Osteocyte (in vitro differentiated cells): ENCODE measurements at regions not wholly inside any gene's neighbourhood (a gene's known extent, or its start where the extent isn't known, plus 50 kb on each side); places are given as distances from the start of the nearest gene placed in this dataset.

ENCODE experiments used
- DNase-seq: peaks from one replicate; pipeline ENCODE4 v3.0.0; 2021; ENCODE audit warnings: mixed read lengths; ENCODE audit not compliant: unreplicated experiment; ENCODE audit errors: extremely low spot score
- H3K27ac Mint-ChIP-seq: one replicate; pipeline ENCODE4 v1.8.0; 2021; ENCODE audit warnings: mild to moderate bottlenecking, mixed read lengths; ENCODE audit not compliant: unreplicated experiment
- H3K27me3 Mint-ChIP-seq: one replicate; pipeline ENCODE4 v1.8.0; 2021; ENCODE audit warnings: mixed read lengths; ENCODE audit not compliant: unreplicated experiment
- H3K36me3 Mint-ChIP-seq: one replicate; pipeline ENCODE4 v1.8.0; 2021; ENCODE audit warnings: mixed read lengths; ENCODE audit not compliant: unreplicated experiment
- H3K4me1 Mint-ChIP-seq: one replicate; pipeline ENCODE4 v1.8.0; 2021; ENCODE audit warnings: mixed read lengths; ENCODE audit not compliant: unreplicated experiment
- H3K4me3 Mint-ChIP-seq: one replicate; pipeline ENCODE4 v1.8.0; 2021; ENCODE audit warnings: mild to moderate bottlenecking, moderate library complexity, mixed read lengths; ENCODE audit not compliant: unreplicated experiment
- H3K9me3 Mint-ChIP-seq: one replicate; pipeline ENCODE4 v1.8.0; 2021; ENCODE audit warnings: mixed read lengths; ENCODE audit not compliant: unreplicated experiment
- TF ChIP-seq, protein P1 (sequence below): fragments of 200-600 bp; sonication (generic); IDR thresholded peaks from 2 replicates; pipeline ENCODE4 v1.5.0; 2021; ENCODE audit warnings: antibody characterized with exemption, mild to moderate bottlenecking, moderate library complexity

GRCh38 chr4:141410839-141411238 lies 190.1 kb downstream of the ZNF330 start:
- H3K4me1 Mint-ChIP-seq, result peaks cover 23% of the 10 kb centered on the region
- no peak overlapping the region for H3K4me3 Mint-ChIP-seq
- no peaks in the 10 kb centered on the region for H3K27me3 Mint-ChIP-seq
- no peaks in the 10 kb centered on the region for H3K36me3 Mint-ChIP-seq
- DNase-seq, result no peak
- TF ChIP-seq, protein P1, sequence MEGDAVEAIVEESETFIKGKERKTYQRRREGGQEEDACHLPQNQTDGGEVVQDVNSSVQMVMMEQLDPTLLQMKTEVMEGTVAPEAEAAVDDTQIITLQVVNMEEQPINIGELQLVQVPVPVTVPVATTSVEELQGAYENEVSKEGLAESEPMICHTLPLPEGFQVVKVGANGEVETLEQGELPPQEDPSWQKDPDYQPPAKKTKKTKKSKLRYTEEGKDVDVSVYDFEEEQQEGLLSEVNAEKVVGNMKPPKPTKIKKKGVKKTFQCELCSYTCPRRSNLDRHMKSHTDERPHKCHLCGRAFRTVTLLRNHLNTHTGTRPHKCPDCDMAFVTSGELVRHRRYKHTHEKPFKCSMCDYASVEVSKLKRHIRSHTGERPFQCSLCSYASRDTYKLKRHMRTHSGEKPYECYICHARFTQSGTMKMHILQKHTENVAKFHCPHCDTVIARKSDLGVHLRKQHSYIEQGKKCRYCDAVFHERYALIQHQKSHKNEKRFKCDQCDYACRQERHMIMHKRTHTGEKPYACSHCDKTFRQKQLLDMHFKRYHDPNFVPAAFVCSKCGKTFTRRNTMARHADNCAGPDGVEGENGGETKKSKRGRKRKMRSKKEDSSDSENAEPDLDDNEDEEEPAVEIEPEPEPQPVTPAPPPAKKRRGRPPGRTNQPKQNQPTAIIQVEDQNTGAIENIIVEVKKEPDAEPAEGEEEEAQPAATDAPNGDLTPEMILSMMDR, result no peak
- H3K9me3 Mint-ChIP-seq, result no peaks in the 10 kb centered on the region
- peak overlapping the region; percentile 67 for H3K27ac Mint-ChIP-seq

DNA sequence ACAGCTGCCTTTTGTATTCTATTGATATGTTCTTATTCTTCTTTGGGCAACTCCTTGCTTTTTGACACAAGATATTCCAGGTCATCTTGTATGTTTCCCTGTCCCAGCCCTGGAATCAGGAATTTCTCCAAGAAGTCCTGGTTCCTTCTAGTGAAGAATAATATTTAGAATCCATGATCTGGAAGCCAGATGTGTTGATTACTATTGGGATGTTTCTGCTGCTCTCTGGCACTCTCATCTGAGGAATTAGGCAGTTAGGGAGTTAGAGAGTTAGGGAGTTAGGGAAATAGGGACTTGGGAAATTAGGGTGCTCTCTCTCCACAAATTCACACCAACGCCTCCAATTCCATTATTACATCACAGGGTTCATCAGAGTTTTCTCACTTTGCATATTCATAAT lies 191.2 kb downstream of the ZNF330 start:
- no peak for DNase-seq
- H3K27me3 Mint-ChIP-seq, result no peaks in the 10 kb centered on the region
- TF ChIP-seq, protein P1, result no peak
- H3K36me3 Mint-ChIP-seq, result no peaks in the 10 kb centered on the region
- no peaks in the 10 kb centered on the region for H3K9me3 Mint-ChIP-seq
- no peak overlapping the region for H3K4me3 Mint-ChIP-seq
- H3K4me1 Mint-ChIP-seq, result peaks cover 18% of the 10 kb centered on the region
- no peak overlapping the region for H3K27ac Mint-ChIP-seq

GRCh38 chr4:141413366-141413765 lies 192.7 kb downstream of the ZNF330 start:
- H3K27ac Mint-ChIP-seq, result no peak overlapping the region
- H3K9me3 Mint-ChIP-seq, result no peaks in the 10 kb centered on the region
- DNase-seq, result no peak
- H3K27me3 Mint-ChIP-seq, result no peaks in the 10 kb centered on the region
- no peak overlapping the region for H3K4me3 Mint-ChIP-seq
- H3K36me3 Mint-ChIP-seq, result no peaks in the 10 kb centered on the region
- peaks cover 16% of the 10 kb centered on the region for H3K4me1 Mint-ChIP-seq
- TF ChIP-seq, protein P1, result no peak

GRCh38 chr4:141415651-141416050 lies 195.0 kb downstream of the ZNF330 start:
- H3K36me3 Mint-ChIP-seq, result no peaks in the 10 kb centered on the region
- peaks cover 11% of the 10 kb centered on the region for H3K4me1 Mint-ChIP-seq
- no peaks in the 10 kb centered on the region for H3K9me3 Mint-ChIP-seq
- no peak overlapping the region for H3K4me3 Mint-ChIP-seq
- no peak for DNase-seq
- no peaks in the 10 kb centered on the region for H3K27me3 Mint-ChIP-seq
- TF ChIP-seq, protein P1, result no peak
- no peak overlapping the region for H3K27ac Mint-ChIP-seq

- H3K9me3 Mint-ChIP-seq, result no peaks in the 10 kb centered on the region
- no peaks in the 10 kb centered on the region for H3K36me3 Mint-ChIP-seq
- no peaks in the 10 kb centered on the region for H3K27me3 Mint-ChIP-seq
- H3K27ac Mint-ChIP-seq, result no peak overlapping the region
- TF ChIP-seq, protein P1, result no peak
- H3K4me3 Mint-ChIP-seq, result no peak overlapping the region
- no peak for DNase-seq
- peaks cover 6% of the 10 kb centered on the region for H3K4me1 Mint-ChIP-seq
These were observed 195.5 kb downstream of the ZNF330 start for GRCh38 chr4:141416219-141416618.
